AG09309 (cell line): ENCODE measurements at regions not wholly inside any gene's neighbourhood (a gene's known extent, or its start where the extent isn't known, plus 50 kb on each side); places are given as distances from the start of the nearest gene placed in this dataset.

Experiments used
- DNase-seq: peaks from one replicate; pipeline ENCODE4 v3.0.0-alpha.2; 2010; ENCODE audit warnings: low read depth
- H3K4me3 ChIP-seq: 2 replicates; pipeline ENCODE4 v1.5.1; 2011; ENCODE audit warnings: mild to moderate bottlenecking, low read depth, low read length, moderate library complexity; ENCODE audit not compliant: control insufficient read depth
- CTCF ChIP-seq: IDR thresholded peaks from 2 replicates; pipeline ENCODE4 v1.5.1; 2011; ENCODE audit warnings: mild to moderate bottlenecking, low read depth, low read length, inconsistent platforms; ENCODE audit not compliant: insufficient read depth, control insufficient read depth; ENCODE audit errors: missing control alignments

- DNase-seq, result no peak
- no peak for TF ChIP-seq CTCF
- no peak overlapping the region for H3K4me3 ChIP-seq
Measured at GRCh38 chr21:41677671-41678015, 89.2 kb downstream of the RIPK4 start.

GRCh38 chr21:41676198-41676597 lies 90.7 kb downstream of the RIPK4 start:
- TF ChIP-seq CTCF, result no peak
- no peak overlapping the region for H3K4me3 ChIP-seq

GRCh38 chr21:41675574-41675973 lies 91.3 kb downstream of the RIPK4 start:
- no peak overlapping the region for H3K4me3 ChIP-seq
- TF ChIP-seq CTCF, result no peak
- DNase-seq, result no peak

More at GRCh38 chr21:41676198-41676597, 90.7 kb downstream of the RIPK4 start:
- DNase-seq, result no peak

GRCh38 chr21:41674402-41674801 lies 92.5 kb downstream of the RIPK4 start:
- no peak for DNase-seq
- H3K4me3 ChIP-seq, result no peak overlapping the region
- no peak for TF ChIP-seq CTCF

- no peak for TF ChIP-seq CTCF
- DNase-seq, result no peak
- no peak overlapping the region for H3K4me3 ChIP-seq
Measured at GRCh38 chr21:41673596-41674335, 93.1 kb downstream of the RIPK4 start.

GRCh38 chr21:41673071-41673470 lies 93.8 kb downstream of the RIPK4 start:
- no peak overlapping the region for H3K4me3 ChIP-seq
- no peak for DNase-seq
- no peak for TF ChIP-seq CTCF
